ENCODE measurements at regions not wholly inside any gene's neighbourhood (a gene's known extent, or its start where the extent isn't known, plus 50 kb on each side); places are given as distances from the start of the nearest gene placed in this dataset.
"Not testable (repeated sequence)": the region's sequence is repeated elsewhere in the genome, so short reads cannot be mapped to it uniquely, and the experiment has no call there.

GRCh38 chr5:20307391-20307790 is 319.4 kb upstream of the CDH18 start:
- H3K27me3 Mint-ChIP-seq: no peaks in the 10 kb centered on the region
- H3K36me3 Mint-ChIP-seq: no peaks in the 10 kb centered on the region
- no peak overlapping the region for H3K27ac Mint-ChIP-seq
- DNase-seq (no peak), ATAC-seq (ENCODE audit: low read depth in 2 of 2) (no peak)
- H3K4me3 Mint-ChIP-seq: no peak overlapping the region
- no peaks in the 10 kb centered on the region for H3K4me1 Mint-ChIP-seq
- H3K9me3 Mint-ChIP-seq: peaks cover 0 to 10% (median under 1%) of the 10 kb centered on the region in 7 donors

GRCh38 chr5:20305463-20305862 is 317.5 kb upstream of the CDH18 start:
- no peak for DNase-seq
- Mint-ChIP-seq H3K9me3 (peaks cover 0 to 10% (median 0%) of the 10 kb centered on the region in 7 donors), H3K4me3 (no peak overlapping the region), H3K27ac (no peak overlapping the region), H3K36me3 (no peaks in the 10 kb centered on the region), H3K27me3 (no peaks in the 10 kb centered on the region), H3K4me1 (no peaks in the 10 kb centered on the region)
- no peak for ATAC-seq (ENCODE audit: low read depth in 2 of 2)

GRCh38 chr5:20304570-20304969 is 316.6 kb upstream of the CDH18 start:
- H3K9me3 Mint-ChIP-seq; H3K4me1 Mint-ChIP-seq; DNase-seq; H3K4me3 Mint-ChIP-seq; H3K27me3 Mint-ChIP-seq; ATAC-seq (ENCODE audit: low read depth in 2 of 2); H3K36me3 Mint-ChIP-seq: not testable (repeated sequence)
- H3K27ac Mint-ChIP-seq: peak overlapping the region in 1 of 6 donors; percentile 44

GRCh38 chr5:20300110-20300509 is 312.1 kb upstream of the CDH18 start:
- Mint-ChIP-seq H3K27ac (no peak overlapping the region), H3K36me3 (no peaks in the 10 kb centered on the region), H3K27me3 (no peaks in the 10 kb centered on the region), H3K4me3 (peak overlapping the region in 1 of 8 donors; percentile 56), H3K4me1 (no peaks in the 10 kb centered on the region), H3K9me3 (peaks cover 0 to 10% (median 6%) of the 10 kb centered on the region in 7 donors)
- ATAC-seq (ENCODE audit: low read depth in 2 of 2) (no peak), DNase-seq (no peak)

GRCh38 chr5:20294696-20295095 is 306.7 kb upstream of the CDH18 start:
- Mint-ChIP-seq H3K4me3 (no peak overlapping the region), H3K27ac (no peak overlapping the region), H3K9me3 (peaks cover 0 to 8% (median 2%) of the 10 kb centered on the region in 7 donors), H3K36me3 (no peaks in the 10 kb centered on the region), H3K4me1 (no peaks in the 10 kb centered on the region), H3K27me3 (no peaks in the 10 kb centered on the region)
- ATAC-seq (ENCODE audit: low read depth in 2 of 2): no peak
- no peak for DNase-seq

GRCh38 chr5:20291766-20292165 is 303.8 kb upstream of the CDH18 start:
- Mint-ChIP-seq H3K4me1 (no peaks in the 10 kb centered on the region), H3K9me3 (peaks cover 0 to 3% (median 0%) of the 10 kb centered on the region in 7 donors), H3K4me3 (no peak overlapping the region), H3K36me3 (no peaks in the 10 kb centered on the region), H3K27ac (no peak overlapping the region), H3K27me3 (no peaks in the 10 kb centered on the region)
- ATAC-seq (ENCODE audit: low read depth in 2 of 2) (no peak), DNase-seq (no peak)

GRCh38 chr5:20287640-20288039 is 299.6 kb upstream of the CDH18 start:
- DNase-seq (no peak), ATAC-seq (ENCODE audit: low read depth in 2 of 2) (no peak)
- Mint-ChIP-seq H3K27me3 (no peaks in the 10 kb centered on the region), H3K27ac (no peak overlapping the region), H3K36me3 (no peaks in the 10 kb centered on the region), H3K4me1 (no peaks in the 10 kb centered on the region), H3K4me3 (no peak overlapping the region), H3K9me3 (peaks cover 0 to 4% (median 0%) of the 10 kb centered on the region in 7 donors)

- no peaks in the 10 kb centered on the region for H3K27me3 Mint-ChIP-seq
- no peaks in the 10 kb centered on the region for H3K4me1 Mint-ChIP-seq
- no peak overlapping the region for H3K4me3 Mint-ChIP-seq
- no peak overlapping the region for H3K27ac Mint-ChIP-seq
- H3K9me3 Mint-ChIP-seq: peaks cover 0 to 4% (median 0%) of the 10 kb centered on the region in 7 donors
- no peak for DNase-seq
- H3K36me3 Mint-ChIP-seq: no peaks in the 10 kb centered on the region
- no peak for ATAC-seq (ENCODE audit: low read depth in 2 of 2)
These were observed 298.5 kb upstream of the CDH18 start for GRCh38 chr5:20286512-20286911.

- no peak for ATAC-seq (ENCODE audit: low read depth in 2 of 2)
- peaks cover 0 to 13% (median 5%) of the 10 kb centered on the region in 7 donors for H3K9me3 Mint-ChIP-seq
- H3K36me3 Mint-ChIP-seq: no peaks in the 10 kb centered on the region
- no peak for DNase-seq
- H3K4me3 Mint-ChIP-seq: no peak overlapping the region
- H3K27me3 Mint-ChIP-seq: no peaks in the 10 kb centered on the region
- H3K4me1 Mint-ChIP-seq: no peaks in the 10 kb centered on the region
- no peak overlapping the region for H3K27ac Mint-ChIP-seq
These were observed 288.9 kb upstream of the CDH18 start for GRCh38 chr5:20276959-20277263.

- no peak overlapping the region for H3K4me3 Mint-ChIP-seq
- ATAC-seq (ENCODE audit: low read depth in 2 of 2): no peak
- no peak for DNase-seq
- H3K27ac Mint-ChIP-seq: no peak overlapping the region
- H3K4me1 Mint-ChIP-seq: no peaks in the 10 kb centered on the region
- no peaks in the 10 kb centered on the region for H3K36me3 Mint-ChIP-seq
- H3K9me3 Mint-ChIP-seq: peaks cover 0 to 17% (median 5%) of the 10 kb centered on the region in 7 donors
- H3K27me3 Mint-ChIP-seq: no peaks in the 10 kb centered on the region
These were observed 288.3 kb upstream of the CDH18 start for GRCh38 chr5:20276061-20276958.

- Mint-ChIP-seq H3K36me3 (no peaks in the 10 kb centered on the region), H3K27ac (no peak overlapping the region), H3K27me3 (no peaks in the 10 kb centered on the region), H3K4me3 (no peak overlapping the region), H3K4me1 (no peaks in the 10 kb centered on the region), H3K9me3 (peaks cover 0 to 8% (median 4%) of the 10 kb centered on the region in 7 donors)
- ATAC-seq (ENCODE audit: low read depth in 2 of 2) (no peak), DNase-seq (no peak)
These were observed 278.1 kb upstream of the CDH18 start for GRCh38 chr5:20266066-20266465.

GRCh38 chr5:20262896-20263295 is 274.9 kb upstream of the CDH18 start:
- Mint-ChIP-seq H3K27ac (no peak overlapping the region), H3K4me1 (no peaks in the 10 kb centered on the region), H3K27me3 (no peaks in the 10 kb centered on the region), H3K36me3 (no peaks in the 10 kb centered on the region), H3K9me3 (peaks cover 0 to 5% (median 4%) of the 10 kb centered on the region in 7 donors), H3K4me3 (no peak overlapping the region)
- ATAC-seq (ENCODE audit: low read depth in 2 of 2): no peak
- DNase-seq: no peak

- Mint-ChIP-seq H3K27ac (no peak overlapping the region), H3K4me1 (no peaks in the 10 kb centered on the region), H3K9me3 (peaks cover 0 to 10% (median 8%) of the 10 kb centered on the region in 7 donors), H3K36me3 (no peaks in the 10 kb centered on the region), H3K4me3 (no peak overlapping the region), H3K27me3 (no peaks in the 10 kb centered on the region)
- ATAC-seq (ENCODE audit: low read depth in 2 of 2): no peak
- DNase-seq: no peak
These were observed 266.7 kb upstream of the CDH18 start for GRCh38 chr5:20254748-20255147.

GRCh38 chr5:20248118-20248517 is 260.1 kb upstream of the CDH18 start:
- no peaks in the 10 kb centered on the region for H3K27me3 Mint-ChIP-seq
- H3K36me3 Mint-ChIP-seq: no peaks in the 10 kb centered on the region
- no peak overlapping the region for H3K4me3 Mint-ChIP-seq
- no peak for DNase-seq
- peaks cover 0 to 3% (median 0%) of the 10 kb centered on the region in 7 donors for H3K9me3 Mint-ChIP-seq
- H3K27ac Mint-ChIP-seq: no peak overlapping the region
- H3K4me1 Mint-ChIP-seq: no peaks in the 10 kb centered on the region
- no peak for ATAC-seq (ENCODE audit: low read depth in 2 of 2)

Data from naive B cell (primary cell).